ENCODE measurements at regions not wholly inside any gene's neighbourhood (a gene's known extent, or its start where the extent isn't known, plus 50 kb on each side); places are given as distances from the start of the nearest gene placed in this dataset.

- H3K4me3 ChIP-seq (ENCODE audit: low read length): no peak overlapping the region
- TF ChIP-seq, protein P1, sequence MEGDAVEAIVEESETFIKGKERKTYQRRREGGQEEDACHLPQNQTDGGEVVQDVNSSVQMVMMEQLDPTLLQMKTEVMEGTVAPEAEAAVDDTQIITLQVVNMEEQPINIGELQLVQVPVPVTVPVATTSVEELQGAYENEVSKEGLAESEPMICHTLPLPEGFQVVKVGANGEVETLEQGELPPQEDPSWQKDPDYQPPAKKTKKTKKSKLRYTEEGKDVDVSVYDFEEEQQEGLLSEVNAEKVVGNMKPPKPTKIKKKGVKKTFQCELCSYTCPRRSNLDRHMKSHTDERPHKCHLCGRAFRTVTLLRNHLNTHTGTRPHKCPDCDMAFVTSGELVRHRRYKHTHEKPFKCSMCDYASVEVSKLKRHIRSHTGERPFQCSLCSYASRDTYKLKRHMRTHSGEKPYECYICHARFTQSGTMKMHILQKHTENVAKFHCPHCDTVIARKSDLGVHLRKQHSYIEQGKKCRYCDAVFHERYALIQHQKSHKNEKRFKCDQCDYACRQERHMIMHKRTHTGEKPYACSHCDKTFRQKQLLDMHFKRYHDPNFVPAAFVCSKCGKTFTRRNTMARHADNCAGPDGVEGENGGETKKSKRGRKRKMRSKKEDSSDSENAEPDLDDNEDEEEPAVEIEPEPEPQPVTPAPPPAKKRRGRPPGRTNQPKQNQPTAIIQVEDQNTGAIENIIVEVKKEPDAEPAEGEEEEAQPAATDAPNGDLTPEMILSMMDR (conservative IDR thresholded peaks at IDR 0.05; ENCODE audit: low read depth, low read length): no peak
- no peak for DNase-seq (ENCODE audit: low read depth)
Observed at GRCh38 chr1:229870381-229870780, 196.7 kb upstream of the GALNT2 start.

- TF ChIP-seq, protein P1 (conservative IDR thresholded peaks at IDR 0.05; ENCODE audit: low read depth, low read length): no peak
- no peak overlapping the region for H3K4me3 ChIP-seq (ENCODE audit: low read length)
- no peak for DNase-seq (ENCODE audit: low read depth)
Observed at GRCh38 chr1:229871078-229871676, 195.9 kb upstream of the GALNT2 start.

DNA sequence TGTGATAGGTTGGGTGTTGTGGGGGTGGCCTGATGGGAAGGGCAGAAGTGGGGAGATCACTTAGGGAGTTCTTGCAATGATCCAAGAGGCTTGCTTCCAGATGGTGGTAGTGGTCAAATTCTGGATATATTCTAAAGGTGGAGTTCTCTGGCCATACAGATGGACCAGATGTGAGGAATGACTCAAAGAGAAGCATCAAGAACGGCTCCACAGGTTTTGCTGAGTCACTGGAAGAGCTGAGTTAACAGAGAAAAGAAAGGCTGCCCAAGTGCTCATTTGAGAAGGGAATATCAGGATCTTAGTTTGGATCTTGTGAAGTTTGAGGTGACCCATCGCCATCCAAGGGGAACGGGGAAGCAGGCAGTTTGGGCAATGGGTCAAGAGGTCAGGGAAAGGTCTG lies 192.9 kb upstream of the GALNT2 start:
- TF ChIP-seq, protein P1 (conservative IDR thresholded peaks at IDR 0.05; ENCODE audit: low read depth, low read length): no peak
- DNase-seq (ENCODE audit: low read depth): no peak
- H3K4me3 ChIP-seq (ENCODE audit: low read length): no peak overlapping the region

DNA sequence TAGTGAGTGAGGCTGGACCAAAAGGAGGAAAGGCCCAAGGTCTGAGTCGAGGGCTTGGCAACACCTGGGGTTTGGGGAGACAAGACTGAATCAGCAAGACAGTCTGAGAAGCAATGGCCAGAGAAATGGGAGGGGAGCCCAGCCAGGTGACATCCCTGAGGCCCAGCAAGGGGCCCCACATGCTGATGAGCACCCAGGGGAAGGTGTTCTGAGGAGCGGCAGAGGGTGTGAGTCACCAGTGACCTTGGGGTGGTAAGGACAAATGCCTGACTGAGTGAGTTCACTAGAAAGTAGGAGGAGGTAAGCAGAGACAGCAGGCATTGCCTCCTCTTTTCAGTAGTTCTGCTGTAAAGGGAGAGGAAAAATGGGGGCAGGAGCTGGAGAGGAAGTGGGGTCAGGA lies 192.4 kb upstream of the GALNT2 start:
- TF ChIP-seq, protein P1 (conservative IDR thresholded peaks at IDR 0.05; ENCODE audit: low read depth, low read length): no peak
- H3K4me3 ChIP-seq (ENCODE audit: low read length): no peak overlapping the region
- DNase-seq (ENCODE audit: low read depth): no peak

DNA sequence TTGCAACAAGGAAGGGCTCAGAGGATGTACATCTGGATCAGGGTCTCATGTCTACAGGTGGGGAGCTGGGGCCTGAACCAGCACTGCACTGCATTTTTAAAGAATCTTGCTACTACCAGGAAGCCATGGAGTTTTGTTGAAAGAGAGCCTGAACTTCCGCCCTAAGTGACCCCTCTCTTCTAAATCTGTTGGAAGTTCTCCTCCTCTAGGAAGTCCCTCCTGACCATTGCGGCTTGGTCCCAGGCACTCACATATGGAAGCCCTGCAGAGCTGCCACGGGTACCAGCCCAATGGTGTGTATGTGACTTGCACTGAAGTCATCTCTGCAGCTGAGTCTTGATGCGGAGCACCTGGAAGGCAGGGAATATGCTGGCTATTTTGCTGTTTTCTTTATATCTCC lies 192.0 kb upstream of the GALNT2 start:
- no peak overlapping the region for H3K4me3 ChIP-seq (ENCODE audit: low read length)
- TF ChIP-seq, protein P1 (conservative IDR thresholded peaks at IDR 0.05; ENCODE audit: low read depth, low read length): no peak
- no peak for DNase-seq (ENCODE audit: low read depth)

DNA sequence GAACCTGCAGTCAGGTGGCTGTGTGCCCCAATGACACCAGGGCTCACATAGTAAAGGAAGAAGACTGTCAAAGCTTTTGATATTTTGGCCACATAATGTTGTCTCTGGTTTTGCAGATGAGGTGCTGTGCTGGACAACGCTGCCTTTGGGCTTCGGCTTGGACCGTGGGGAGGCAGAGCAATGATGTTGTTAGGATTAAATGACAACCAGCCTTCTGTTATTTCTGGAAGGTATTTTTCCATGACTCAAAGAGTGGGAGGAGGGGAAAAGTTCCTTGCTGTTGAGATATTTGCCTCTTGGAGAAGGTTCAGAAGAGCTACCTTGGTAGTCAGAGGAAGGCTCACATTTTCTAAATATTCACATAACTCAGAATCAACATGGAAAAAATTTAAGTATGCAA lies 187.3 kb upstream of the GALNT2 start:
- no peak overlapping the region for H3K4me3 ChIP-seq (ENCODE audit: low read length)
- no peak for DNase-seq (ENCODE audit: low read depth)
- TF ChIP-seq, protein P1 (conservative IDR thresholded peaks at IDR 0.05; ENCODE audit: low read depth, low read length): no peak

GRCh38 chr1:229880271-229881170 lies 186.5 kb upstream of the GALNT2 start:
- TF ChIP-seq, protein P1 (conservative IDR thresholded peaks at IDR 0.05; ENCODE audit: low read depth, low read length): no peak
- DNase-seq (ENCODE audit: low read depth): no peak
- no peak overlapping the region for H3K4me3 ChIP-seq (ENCODE audit: low read length)
